ENCODE measurements at regions not wholly inside any gene's neighbourhood (a gene's known extent, or its start where the extent isn't known, plus 50 kb on each side); places are given as distances from the start of the nearest gene placed in this dataset.

GRCh38 chr2:109707281-109708147, 86.6 kb upstream of the RGPD5 start:
- Histone ChIP-seq H3K9me2 (replicated peaks; ENCODE audit: low read length) (no peaks in the 10 kb centered on the region), H2AFZ (ENCODE audit: low read length) (no peak overlapping the region), H3F3A (ENCODE audit: low read length, unreplicated experiment) (no peaks in the 10 kb centered on the region), H3K79me2 (ENCODE audit: low read length) (no peaks in the 10 kb centered on the region), H3K27ac (ENCODE audit: low read length) (no peak overlapping the region), H3K9ac (ENCODE audit: low read length) (no peak overlapping the region), H4K20me1 (ENCODE audit: low read length) (no peaks in the 10 kb centered on the region), H3K4me3 (ENCODE audit: low read length) (no peak overlapping the region), H3K4me2 (ENCODE audit: low read length) (no peak overlapping the region), H3K9me3 (ENCODE audit: low read length) (no peaks in the 10 kb centered on the region), H3K27me3 (ENCODE audit: low read length) (no peaks in the 10 kb centered on the region), H3K36me3 (ENCODE audit: low read depth, low read length) (no peaks in the 10 kb centered on the region), H3K4me1 (ENCODE audit: insufficient read depth, low read length) (peaks cover 12% of the 10 kb centered on the region)
- ChIA-PET CTCF (no interaction called here), POLR2A (ENCODE audit: unreplicated experiment) (no interaction called here)
- no TSS peak for BruUV-seq (replicated peaks)
- TF ChIP-seq EZH2phosphoT487 (IDR thresholded peaks at IDR 0.05; ENCODE audit: borderline replicate concordance, low read length) (no peak), CTCF (conservative IDR thresholded peaks at IDR 0.05; ENCODE audit: low read depth, low read length) (no peak), EZH2 (IDR thresholded peaks at IDR 0.05; ENCODE audit: low read length, unreplicated experiment) (no peak)
- intact Hi-C loops (cut with micrococcal nuclease): no loop called here
- DNase-seq (no peak), ATAC-seq (no peak)

GRCh38 chr2:109710505-109711229, 83.4 kb upstream of the RGPD5 start:
- Histone ChIP-seq H3K27me3 (ENCODE audit: low read length) (no peaks in the 10 kb centered on the region), H3K9me2 (replicated peaks; ENCODE audit: low read length) (no peaks in the 10 kb centered on the region), H3K36me3 (ENCODE audit: low read depth, low read length) (no peaks in the 10 kb centered on the region), H3K79me2 (ENCODE audit: low read length) (no peaks in the 10 kb centered on the region), H2AFZ (ENCODE audit: low read length) (no peak overlapping the region), H3K4me1 (ENCODE audit: insufficient read depth, low read length) (peaks cover 5% of the 10 kb centered on the region; the same call in 1 of the 2 replicates), H3K4me2 (ENCODE audit: low read length) (no peak overlapping the region), H4K20me1 (ENCODE audit: low read length) (no peaks in the 10 kb centered on the region), H3F3A (ENCODE audit: low read length, unreplicated experiment) (no peaks in the 10 kb centered on the region), H3K9me3 (ENCODE audit: low read length) (no peaks in the 10 kb centered on the region), H3K4me3 (ENCODE audit: low read length) (no peak overlapping the region), H3K27ac (ENCODE audit: low read length) (no peak overlapping the region), H3K9ac (ENCODE audit: low read length) (no peak overlapping the region)
- no TSS peak for BruUV-seq (replicated peaks)
- POLR2A ChIA-PET (ENCODE audit: unreplicated experiment): no interaction called here
- no peak for TF ChIP-seq EZH2phosphoT487 (IDR thresholded peaks at IDR 0.05; ENCODE audit: borderline replicate concordance, low read length)
- no peak for TF ChIP-seq EZH2 (IDR thresholded peaks at IDR 0.05; ENCODE audit: low read length, unreplicated experiment)
- no peak for TF ChIP-seq CTCF (conservative IDR thresholded peaks at IDR 0.05; ENCODE audit: low read depth, low read length)
- intact Hi-C loops (cut with micrococcal nuclease): no loop called here
- CTCF ChIA-PET: no interaction called here
- DNase-seq (no peak), ATAC-seq (no peak)
